Vagina (tissue), 2 donors: ENCODE measurements at regions not wholly inside any gene's neighbourhood (a gene's known extent, or its start where the extent isn't known, plus 50 kb on each side); places are given as distances from the start of the nearest gene placed in this dataset.

Experiments
- CTCF ChIP-seq, 3 experiments: fragments of 450-650 bp in 2 of 3; fragments of 200-600 bp in 1 of 3; sonication (generic) in 1 of 3; IDR thresholded peaks; one replicate each; pipeline ENCODE4 v1.5.1; 2017 to 2019; ENCODE audit warnings: antibody characterized with exemption in 3 of 3, mild to moderate bottlenecking in 2 of 3, moderate library complexity in 2 of 3
- POLR2A ChIP-seq, 2 donors: fragments of 450-650 bp; IDR thresholded peaks; one replicate each; pipeline ENCODE4 v1.6.1; 2017; ENCODE audit warnings: antibody characterized with exemption in 2 of 2, mild to moderate bottlenecking in 2 of 2, moderate library complexity in 2 of 2
- POLR2AphosphoS5 ChIP-seq, 2 donors: sonication (generic); formaldehyde crosslinking; IDR thresholded peaks; one replicate each; pipeline ENCODE4 v1.9.0; 2017; ENCODE audit warnings: antibody characterized with exemption in 2 of 2, mild to moderate bottlenecking in 2 of 2, low read depth in 1 of 2; ENCODE audit not compliant: insufficient read depth in 1 of 2

GRCh38 chr13:37168151-37168550 lies 62.7 kb upstream of the CSNK1A1L start:
- TF ChIP-seq CTCF (IDR thresholded peaks at IDR 0.05) = no peak
- TF ChIP-seq POLR2A (IDR thresholded peaks at IDR 0.05) = no peak
- no peak for TF ChIP-seq POLR2AphosphoS5 (IDR thresholded peaks at IDR 0.05; ENCODE audit: insufficient read depth in 1 of 2, low read depth in 1 of 2)
